Calu3 (cell line): ENCODE measurements at regions not wholly inside any gene's neighbourhood (a gene's known extent, or its start where the extent isn't known, plus 50 kb on each side); places are given as distances from the start of the nearest gene placed in this dataset.
"Not testable (repeated sequence)": the region's sequence is repeated elsewhere in the genome, so short reads cannot be mapped to it uniquely, and the experiment has no call there.

Source experiments
- BruUV-seq: library from RNA; stranded (reverse); fragments of 400-500 nt; replicated peaks from 2 replicates; lab custom pipeline; 2021; lab: Mats Ljungman, UMichigan
- CTCF ChIA-PET: fragments of 300-600 bp; sonication (Branson Sonifier 250); formaldehyde crosslinking; loops from one replicate; lab custom pipeline; 2022; ENCODE audit warnings: antibody characterized with exemption; lab: Charles Lee
- DNase-seq: peaks from one replicate; pipeline ENCODE4 v3.0.0; 2022
- H3K27ac Mint-ChIP-seq: one replicate; pipeline ENCODE4 v1.8.0; 2022; ENCODE audit warnings: mixed read lengths; ENCODE audit not compliant: unreplicated experiment
- H3K27me3 Mint-ChIP-seq: one replicate; pipeline ENCODE4 v1.8.0; 2022; ENCODE audit warnings: mixed read lengths; ENCODE audit not compliant: unreplicated experiment
- H3K36me3 Mint-ChIP-seq: one replicate; pipeline ENCODE4 v1.8.0; 2022; ENCODE audit warnings: mild to moderate bottlenecking, moderate library complexity, mixed read lengths; ENCODE audit not compliant: insufficient read depth, unreplicated experiment
- H3K4me1 Mint-ChIP-seq: one replicate; pipeline ENCODE4 v1.8.0; 2022; ENCODE audit warnings: mild to moderate bottlenecking, low read depth, mixed read lengths; ENCODE audit not compliant: unreplicated experiment
- H3K4me3 Mint-ChIP-seq: one replicate; pipeline ENCODE4 v1.8.0; 2022; ENCODE audit warnings: mild to moderate bottlenecking, low read depth, moderate library complexity, mixed read lengths; ENCODE audit not compliant: unreplicated experiment
- H3K9me3 Mint-ChIP-seq: one replicate; pipeline ENCODE4 v1.8.0; 2022; ENCODE audit warnings: low read depth, mixed read lengths; ENCODE audit not compliant: unreplicated experiment
- CTCF ChIP-seq: fragments of 200-600 bp; IDR thresholded peaks from one replicate; pipeline ENCODE4 v1.8.0; 2022; ENCODE audit warnings: antibody characterized with exemption; ENCODE audit not compliant: unreplicated experiment
- intact Hi-C: fragments of 100-400 bp; cut with micrococcal nuclease; formaldehyde crosslinking; loops from one replicate; pipeline ENCODE4 v1.10.0; 2022; ENCODE audit not compliant: unreplicated experiment

GRCh38 chr13:80881034-80881433, 540.1 kb upstream of the SPRY2 start:
- Mint-ChIP-seq H3K27ac (no peak overlapping the region), H3K36me3 (no peaks in the 10 kb centered on the region), H3K4me3 (no peak overlapping the region), H3K9me3 (peaks cover 3% of the 10 kb centered on the region), H3K4me1 (no peaks in the 10 kb centered on the region), H3K27me3 (no peaks in the 10 kb centered on the region)
- DNase-seq = no peak
- TF ChIP-seq CTCF = no peak
- no TSS peak for BruUV-seq
- CTCF ChIA-PET = no interaction called here
- intact Hi-C loops = no loop called here

- CTCF ChIA-PET = no interaction called here
- DNase-seq = no peak
- TF ChIP-seq CTCF = no peak
- Mint-ChIP-seq H3K27me3 (no peaks in the 10 kb centered on the region), H3K4me1 (no peaks in the 10 kb centered on the region), H3K36me3 (no peaks in the 10 kb centered on the region), H3K27ac (no peak overlapping the region), H3K9me3 (peaks cover 3% of the 10 kb centered on the region), H3K4me3 (no peak overlapping the region)
- intact Hi-C loops = no loop called here
- no TSS peak for BruUV-seq
Measured at GRCh38 chr13:80877944-80878241, 537.0 kb upstream of the SPRY2 start.

GRCh38 chr13:80877209-80877943, 536.5 kb upstream of the SPRY2 start:
- Mint-ChIP-seq H3K4me1 (no peaks in the 10 kb centered on the region), H3K9me3 (peaks cover 3% of the 10 kb centered on the region), H3K36me3 (no peaks in the 10 kb centered on the region), H3K4me3 (no peak overlapping the region), H3K27ac (no peak overlapping the region), H3K27me3 (no peaks in the 10 kb centered on the region)
- no TSS peak for BruUV-seq
- intact Hi-C loops = no loop called here
- no peak for TF ChIP-seq CTCF
- CTCF ChIA-PET = no interaction called here
- DNase-seq = no peak

GRCh38 chr13:80873589-80873988, 532.7 kb upstream of the SPRY2 start:
- Mint-ChIP-seq H3K9me3 (no peaks in the 10 kb centered on the region), H3K36me3 (no peaks in the 10 kb centered on the region), H3K4me1 (no peaks in the 10 kb centered on the region), H3K4me3 (no peak overlapping the region), H3K27ac (no peak overlapping the region), H3K27me3 (no peaks in the 10 kb centered on the region)
- CTCF ChIA-PET = no interaction called here
- no TSS peak for BruUV-seq
- DNase-seq = no peak
- no peak for TF ChIP-seq CTCF
- intact Hi-C loops = no loop called here

- CTCF ChIA-PET, H3K27ac Mint-ChIP-seq, H3K4me3 Mint-ChIP-seq, H3K27me3 Mint-ChIP-seq, H3K4me1 Mint-ChIP-seq, BruUV-seq, DNase-seq, H3K9me3 Mint-ChIP-seq, intact Hi-C loops, H3K36me3 Mint-ChIP-seq: not testable (repeated sequence)
Measured at GRCh38 chr13:80871971-80872370, 531.0 kb upstream of the SPRY2 start.
